HCT116 (cell line): ENCODE measurements at regions not wholly inside any gene's neighbourhood (a gene's known extent, or its start where the extent isn't known, plus 50 kb on each side); places are given as distances from the start of the nearest gene placed in this dataset.

ENCODE experiments used
- ATAC-seq: fragments of 200-7000 bp; cut with Tn5 transposase; 2 replicates; pipeline ENCODE4 v1.9.1; 2020; ENCODE audit warnings: mild to moderate bottlenecking, moderate library complexity
- BruUV-seq: library from RNA; stranded (reverse); fragments of 400-500 nt; replicated peaks from 2 replicates; lab custom pipeline; 2021; lab: Mats Ljungman, UMichigan
- CTCF ChIA-PET: fragments of 300-600 bp; sonication (Branson Sonifier 250); formaldehyde crosslinking; loops from one replicate; lab custom pipeline; 2021; ENCODE audit warnings: antibody characterized with exemption; lab: Charles Lee
- POLR2A ChIA-PET: fragments of 300-600, 350-600 bp; sonication (Branson Sonifier 250); formaldehyde crosslinking; loops from one replicate; lab custom pipeline; 2021; ENCODE audit warnings: antibody characterized with exemption; lab: Charles Lee
- RAD21 ChIA-PET, 2 experiments: fragments of 300-600 bp; sonication (Branson Sonifier 250); formaldehyde crosslinking; loops; one replicate each; lab custom pipeline; 2023; ENCODE audit warnings: low total read pairs in 2 of 2; ENCODE audit not compliant: uncharacterized antibody in 2 of 2, unreplicated experiment in 2 of 2, low non-redundant PET in 1 of 2; lab: Charles Lee
- DNase-seq: peaks from one replicate; pipeline ENCODE4 v3.0.0-alpha.2; 2010; ENCODE audit warnings: low read depth, low spot score
- H2AFZ ChIP-seq: fragments of 200-600 bp; shearing (Covaris generic), sonication (generic); 2 replicates; pipeline ENCODE4 v1.6.1; 2017; ENCODE audit warnings: low read depth, mixed run types, mixed read lengths, antibody characterized with exemption, low read length; ENCODE audit not compliant: poor library complexity, severe bottlenecking
- H3K27ac ChIP-seq: 2 replicates; pipeline ENCODE4 v1.5.1; 2012; ENCODE audit warnings: low read depth, low read length
- H3K27me3 ChIP-seq: fragments of 200-600 bp; sonication (generic); 2 replicates; pipeline ENCODE4 v1.6.1; 2016; ENCODE audit warnings: mixed run types, low read length, mixed read lengths; ENCODE audit not compliant: insufficient read depth
- H3K36me3 ChIP-seq, 2 experiments: fragments of 200-500 bp in 1 of 2; fragments of 200-600 bp in 1 of 2; sonication (Bioruptor generic) in 1 of 2; sonication (generic) in 1 of 2; 2 replicates each; pipeline versions ENCODE4 v1.5.1 to v1.6.1; 2014 to 2016; ENCODE audit warnings: low read length in 2 of 2, inconsistent platforms in 1 of 2, mixed read lengths in 1 of 2, mixed run types in 1 of 2; ENCODE audit not compliant: insufficient read depth in 2 of 2, control insufficient read depth in 1 of 2
- H3K4me1 ChIP-seq, 2 experiments: fragments of 200-600 bp in 1 of 2; sonication (generic) in 1 of 2; 2 replicates each; pipeline versions ENCODE4 v1.5.1 to v1.6.1; 2012 to 2017; ENCODE audit warnings: low read length in 2 of 2, inconsistent platforms in 1 of 2, mild to moderate bottlenecking in 1 of 2, mixed read lengths in 1 of 2, mixed run types in 1 of 2, moderate library complexity in 1 of 2; ENCODE audit not compliant: insufficient read depth in 2 of 2, control insufficient read depth in 1 of 2
- H3K4me2 ChIP-seq: fragments of 200-600 bp; sonication (generic); 2 replicates; pipeline ENCODE4 v1.6.1; 2017; ENCODE audit warnings: mixed run types, low read length, mixed read lengths
- H3K4me3 ChIP-seq, 2 experiments: fragments of 200-600 bp in 1 of 2; sonication (generic) in 1 of 2; replicated peaks in 1 of 2; 2 replicates each; pipeline ENCODE4 v1.5.1; 2011 to 2016; ENCODE audit warnings: low read length in 2 of 2, control low read depth in 1 of 2, low read depth in 1 of 2, mild to moderate bottlenecking in 1 of 2, mixed read lengths in 1 of 2, mixed run types in 1 of 2
- H3K79me2 ChIP-seq: fragments of 200-600 bp; sonication (generic); 2 replicates; pipeline ENCODE4 v1.6.1; 2017; ENCODE audit warnings: mild to moderate bottlenecking, mixed run types, low read length, moderate library complexity, mixed read lengths; ENCODE audit not compliant: insufficient read depth
- H3K9ac ChIP-seq: fragments of 200-600 bp; sonication (generic); 2 replicates; pipeline ENCODE4 v1.6.1; 2016; ENCODE audit warnings: low read length, mixed read lengths
- H3K9me2 ChIP-seq: fragments of 200-600 bp; sonication (generic), shearing (Covaris generic); 2 replicates; pipeline ENCODE4 v1.6.1; 2017; ENCODE audit warnings: mixed run types, mild to moderate bottlenecking, moderate library complexity; ENCODE audit not compliant: insufficient read depth
- H3K9me3 ChIP-seq, 2 experiments: fragments of 200-500 bp in 1 of 2; fragments of 200-600 bp in 1 of 2; sonication (Bioruptor generic) in 1 of 2; sonication (generic) in 1 of 2; 2 replicates each; pipeline ENCODE4 v1.6.1; 2014 to 2017; ENCODE audit warnings: low read length in 2 of 2, mixed read lengths in 2 of 2, inconsistent platforms in 1 of 2, low read depth in 1 of 2, mild to moderate bottlenecking in 1 of 2, mixed run types in 1 of 2, moderate library complexity in 1 of 2; ENCODE audit not compliant: control insufficient read depth in 1 of 2, insufficient read depth in 1 of 2
- H4K20me1 ChIP-seq: fragments of 200-600 bp; sonication (generic), shearing (Covaris generic); 2 replicates; pipeline ENCODE4 v1.6.1; 2017; ENCODE audit warnings: mixed run types, mild to moderate bottlenecking, moderate library complexity; ENCODE audit not compliant: insufficient read depth
- ATF3 ChIP-seq: IDR thresholded peaks from 2 replicates; pipeline ENCODE4 v1.6.1; 2012
- CBX3 ChIP-seq: IDR thresholded peaks from 2 replicates; pipeline ENCODE4 v1.6.1; 2012; ENCODE audit warnings: low read depth
- CEBPB ChIP-seq: IDR thresholded peaks from 2 replicates; pipeline ENCODE4 v1.6.1; 2012; ENCODE audit warnings: low read depth
- CTCF ChIP-seq, 3 experiments: fragments of 200-600 bp in 1 of 3; sonication (generic) in 1 of 3; IDR thresholded peaks in 2 of 3; conservative IDR thresholded peaks in 1 of 3; 2 replicates each; pipeline ENCODE4 v1.5.1; 2012 to 2017; ENCODE audit warnings: low read depth in 2 of 3, low read length in 2 of 3, antibody characterized with exemption in 1 of 3, borderline replicate concordance in 1 of 3, control low read depth in 1 of 3, mild to moderate bottlenecking in 1 of 3, mixed read lengths in 1 of 3, mixed run types in 1 of 3, moderate library complexity in 1 of 3; ENCODE audit not compliant: insufficient read depth in 1 of 3
- EGR1 ChIP-seq: IDR thresholded peaks from 2 replicates; pipeline ENCODE4 v1.6.1; 2012; ENCODE audit warnings: low read depth
- ELF1 ChIP-seq: IDR thresholded peaks from 2 replicates; pipeline ENCODE4 v1.6.1; 2012; ENCODE audit warnings: low read depth, borderline replicate concordance
- EZH2 ChIP-seq: fragments of 200-600 bp; sonication (generic); IDR thresholded peaks from 2 replicates; pipeline ENCODE4 v1.6.1; 2017; ENCODE audit warnings: antibody characterized with exemption, mixed run types
- EZH2phosphoT487 ChIP-seq: fragments of 200-600 bp; IDR thresholded peaks from 2 replicates; pipeline ENCODE4 v1.6.1; 2018; ENCODE audit warnings: antibody characterized with exemption, borderline replicate concordance
- FOSL1 ChIP-seq: IDR thresholded peaks from 2 replicates; pipeline ENCODE4 v1.6.1; 2012; ENCODE audit warnings: low read depth
- JUND ChIP-seq: IDR thresholded peaks from 2 replicates; pipeline ENCODE4 v1.6.1; 2012
- POLR2A ChIP-seq: IDR thresholded peaks from 2 replicates; pipeline ENCODE4 v1.7.0; 2011; ENCODE audit warnings: borderline replicate concordance; ENCODE audit not compliant: insufficient read depth, insufficient read length; ENCODE audit errors: extremely low read depth
- POLR2AphosphoS5 ChIP-seq: IDR thresholded peaks from 2 replicates; pipeline ENCODE4 v1.6.1; 2011; ENCODE audit warnings: mild to moderate bottlenecking, low read depth, low read length, moderate library complexity
- RAD21 ChIP-seq: IDR thresholded peaks from 2 replicates; pipeline ENCODE4 v1.6.1; 2012; ENCODE audit warnings: low read depth, mild to moderate bottlenecking
- SIN3A ChIP-seq: IDR thresholded peaks from 2 replicates; pipeline ENCODE4 v1.6.1; 2012; ENCODE audit warnings: low read depth
- SP1 ChIP-seq: IDR thresholded peaks from 2 replicates; pipeline ENCODE4 v1.6.1; 2012; ENCODE audit warnings: low read depth
- SRF ChIP-seq: IDR thresholded peaks from 2 replicates; pipeline ENCODE4 v1.6.1; 2012; ENCODE audit warnings: low read depth
- TCF7L2 ChIP-seq: IDR thresholded peaks from 2 replicates; pipeline ENCODE4 v1.7.0; 2011; ENCODE audit warnings: borderline replicate concordance, inconsistent platforms; ENCODE audit not compliant: insufficient read depth, insufficient read length; ENCODE audit errors: extremely low read depth
- YY1 ChIP-seq: IDR thresholded peaks from 2 replicates; pipeline ENCODE4 v1.6.1; 2011; ENCODE audit warnings: low read length, low read depth, moderate library complexity, mild to moderate bottlenecking; ENCODE audit not compliant: insufficient replicate concordance; ENCODE audit errors: extremely low read depth
- ZFX ChIP-seq: fragments of 450-650 bp; IDR thresholded peaks from 2 replicates; pipeline ENCODE4 v1.6.1; 2017
- ZNF274 ChIP-seq: fragments of 200-500 bp; sonication (Bioruptor generic); IDR thresholded peaks from 2 replicates; pipeline ENCODE4 v1.6.1; 2014; ENCODE audit warnings: mild to moderate bottlenecking, low read depth, low read length, inconsistent platforms
- intact Hi-C: fragments of 100-400 bp; cut with micrococcal nuclease; formaldehyde crosslinking; loops from 2 replicates; pipeline ENCODE4 v1.10.0; 2022
- TF ChIP-seq, protein P1 (sequence below): IDR thresholded peaks from 2 replicates; pipeline ENCODE4 v1.6.1; 2011; ENCODE audit warnings: mild to moderate bottlenecking, low read length, moderate library complexity; ENCODE audit not compliant: insufficient replicate concordance; ENCODE audit errors: extremely low read depth
- TF ChIP-seq, protein P2 (sequence below): IDR thresholded peaks from 2 replicates; pipeline ENCODE4 v1.6.1; 2012

DNA sequence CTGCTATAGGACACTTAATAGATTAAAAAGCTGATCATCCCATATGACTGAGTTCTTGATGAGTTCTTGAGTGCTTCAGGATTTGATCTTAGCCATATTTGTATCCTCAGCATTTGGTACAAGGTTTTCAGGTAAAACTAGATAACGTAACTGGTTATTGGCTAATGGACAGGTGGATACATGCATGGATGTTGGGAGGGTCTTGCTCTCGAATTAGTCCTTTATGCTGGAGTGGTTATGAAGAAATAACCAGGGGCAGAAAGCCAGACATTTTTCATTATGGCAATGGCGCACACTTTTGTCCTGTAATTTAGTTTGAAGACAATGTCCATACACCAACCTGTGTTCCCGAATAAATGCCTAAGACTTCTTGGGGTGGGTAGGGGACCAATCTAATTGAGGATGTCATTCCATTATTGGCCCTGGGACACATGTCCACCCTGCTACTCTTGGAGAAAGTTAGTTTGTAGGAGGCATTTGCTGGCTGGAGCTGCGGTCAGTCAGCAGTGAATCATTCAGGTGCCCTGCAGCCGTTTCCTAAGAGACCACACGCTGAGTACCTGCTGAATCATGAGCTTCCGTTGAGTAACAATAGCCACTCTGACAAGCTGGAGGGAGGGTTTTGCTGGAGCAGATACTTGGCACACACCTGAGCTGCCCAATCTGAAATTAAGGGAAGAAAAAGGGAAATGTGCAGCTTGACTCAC lies 194.4 kb downstream of the FOXA2 start:
- peak overlapping the region; percentile 65 for H3K4me2 ChIP-seq
- RAD21 ChIA-PET: interaction anchor here in 1 of 2 experiments (0.6 kb wide), 1 partner anchor 8 kb away, joined by 4 read pairs; no protein-coding TSS in a partner anchor
- peaks cover 21 to 41% of the 10 kb centered on the region in 2 experiments for H3K4me1 ChIP-seq
- no peak for TF ChIP-seq TCF7L2
- TF ChIP-seq JUND: peak; percentile 96
- TF ChIP-seq CEBPB: peak; percentile 91
- no peak for TF ChIP-seq POLR2A
- peak; percentile 65; the same call in 1 of the 2 replicates for TF ChIP-seq SRF
- TF ChIP-seq CTCF (IDR thresholded peaks at IDR 0.05 in 2 of 3, conservative IDR thresholded peaks at IDR 0.05 in 1 of 3; ENCODE audit: borderline replicate concordance in 1 of 3, insufficient read depth in 1 of 3, low read depth in 2 of 3, low read length in 2 of 3): no peak
- TF ChIP-seq EZH2phosphoT487: no peak
- TF ChIP-seq EGR1: no peak
- TF ChIP-seq, protein P1, sequence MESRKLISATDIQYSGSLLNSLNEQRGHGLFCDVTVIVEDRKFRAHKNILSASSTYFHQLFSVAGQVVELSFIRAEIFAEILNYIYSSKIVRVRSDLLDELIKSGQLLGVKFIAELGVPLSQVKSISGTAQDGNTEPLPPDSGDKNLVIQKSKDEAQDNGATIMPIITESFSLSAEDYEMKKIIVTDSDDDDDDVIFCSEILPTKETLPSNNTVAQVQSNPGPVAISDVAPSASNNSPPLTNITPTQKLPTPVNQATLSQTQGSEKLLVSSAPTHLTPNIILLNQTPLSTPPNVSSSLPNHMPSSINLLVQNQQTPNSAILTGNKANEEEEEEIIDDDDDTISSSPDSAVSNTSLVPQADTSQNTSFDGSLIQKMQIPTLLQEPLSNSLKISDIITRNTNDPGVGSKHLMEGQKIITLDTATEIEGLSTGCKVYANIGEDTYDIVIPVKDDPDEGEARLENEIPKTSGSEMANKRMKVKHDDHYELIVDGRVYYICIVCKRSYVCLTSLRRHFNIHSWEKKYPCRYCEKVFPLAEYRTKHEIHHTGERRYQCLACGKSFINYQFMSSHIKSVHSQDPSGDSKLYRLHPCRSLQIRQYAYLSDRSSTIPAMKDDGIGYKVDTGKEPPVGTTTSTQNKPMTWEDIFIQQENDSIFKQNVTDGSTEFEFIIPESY: peak; percentile 54
- TF ChIP-seq EZH2: no peak
- peak; percentile 13 for TF ChIP-seq YY1
- peak; percentile 30; the same call in 1 of the 2 replicates for TF ChIP-seq RAD21
- TF ChIP-seq CBX3: peak; percentile 92; the same call in 1 of the 2 replicates
- peak; percentile 95 for TF ChIP-seq SP1
- TF ChIP-seq SIN3A: peak; percentile 55; the same call in 1 of the 2 replicates
- TF ChIP-seq, protein P2, sequence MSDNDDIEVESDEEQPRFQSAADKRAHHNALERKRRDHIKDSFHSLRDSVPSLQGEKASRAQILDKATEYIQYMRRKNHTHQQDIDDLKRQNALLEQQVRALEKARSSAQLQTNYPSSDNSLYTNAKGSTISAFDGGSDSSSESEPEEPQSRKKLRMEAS: peak; percentile 67; the same call in 1 of the 2 replicates
- no peak for TF ChIP-seq ZNF274
- no peak for TF ChIP-seq ATF3
- peak; percentile 64 for TF ChIP-seq POLR2AphosphoS5
- no peak for TF ChIP-seq ELF1
- TF ChIP-seq FOSL1: peak; percentile 96
- no peak for TF ChIP-seq ZFX

More for the DNA sequence above, 194.4 kb downstream of the FOXA2 start:
- intact Hi-C loops: loop anchor here (2.0 kb wide), 1 partner anchor 51 kb away; no protein-coding TSS in a partner anchor
- H3K9me3 ChIP-seq: no peaks in the 10 kb centered on the region
- H3K79me2 ChIP-seq: no peaks in the 10 kb centered on the region
- peak overlapping the region in 1 of 2 experiments; percentile 14; a peak in 1 of 4 replicates for H3K4me3 ChIP-seq
- ChIA-PET POLR2A (interaction anchor here (0.7 to 2.2 kb wide), 5 partner anchors 10 to 16 kb away, joined by 3 to 13 read pairs (median 3); no protein-coding TSS in a partner anchor), CTCF (interaction anchor here (0.9 to 2.0 kb wide), 3 partner anchors 14 to 197 kb away, joined by 3 to 12 read pairs (median 3); no protein-coding TSS in a partner anchor)
- no TSS peak for BruUV-seq
- H2AFZ ChIP-seq: peak overlapping the region; percentile 47
- no peaks in the 10 kb centered on the region for H3K27me3 ChIP-seq
- H4K20me1 ChIP-seq: no peaks in the 10 kb centered on the region
- H3K36me3 ChIP-seq: no peaks in the 10 kb centered on the region
- peak overlapping the region; percentile 25; the same call in 1 of the 2 replicates for H3K9ac ChIP-seq
- peak overlapping the region; percentile 51; the same call in 1 of the 2 replicates for H3K27ac ChIP-seq
- peak; percentile 94 for ATAC-seq
- DNase-seq: peak; percentile 94
- H3K9me2 ChIP-seq: no peaks in the 10 kb centered on the region
